Neural progenitor cell (in vitro differentiated cells): ENCODE measurements at regions not wholly inside any gene's neighbourhood (a gene's known extent, or its start where the extent isn't known, plus 50 kb on each side); places are given as distances from the start of the nearest gene placed in this dataset.
A peak's percentile ranks its signal among the peaks of the same experiment; 100 is the strongest.
"Not testable (repeated sequence)": the region's sequence is repeated elsewhere in the genome, so short reads cannot be mapped to it uniquely, and the experiment has no call there.

Experiments used
- DNase-seq: peaks from one replicate; pipeline ENCODE4 v3.0.0-alpha.2; 2016; ENCODE audit warnings: low spot score
- H2AFZ ChIP-seq: fragments of 200-600 bp; sonication (generic); replicated peaks from 2 replicates; pipeline ENCODE4 v1.6.1; 2016; ENCODE audit warnings: antibody characterized with exemption
- H3F3A ChIP-seq: fragments of 200-600 bp; sonication (generic); 2 replicates; pipeline ENCODE4 v1.6.1; 2016; ENCODE audit warnings: antibody characterized with exemption, low read depth
- H3K27ac ChIP-seq: fragments of 200-600 bp; sonication (generic); 2 replicates; pipeline ENCODE4 v1.5.1; 2016; ENCODE audit warnings: mild to moderate bottlenecking
- H3K27me3 ChIP-seq: fragments of 200-600 bp; sonication (generic); 2 replicates; pipeline ENCODE4 v1.6.1; 2016; ENCODE audit warnings: mild to moderate bottlenecking, moderate library complexity
- H3K36me3 ChIP-seq: fragments of 200-600 bp; sonication (generic); 2 replicates; pipeline ENCODE4 v1.5.1; 2016
- H3K4me1 ChIP-seq: fragments of 200-600 bp; sonication (generic); 2 replicates; pipeline ENCODE4 v1.6.1; 2016; ENCODE audit warnings: mixed run types
- H3K4me2 ChIP-seq: fragments of 200-600 bp; sonication (generic); 2 replicates; pipeline ENCODE4 v1.6.1; 2016
- H3K4me3 ChIP-seq: fragments of 200-600 bp; sonication (generic); 2 replicates; pipeline ENCODE4 v1.5.1; 2016
- H3K79me2 ChIP-seq: fragments of 200-600 bp; sonication (generic); 2 replicates; pipeline ENCODE4 v1.6.1; 2016; ENCODE audit warnings: low read depth
- H3K9ac ChIP-seq: fragments of 200-600 bp; sonication (generic); 2 replicates; pipeline ENCODE4 v1.6.1; 2016
- H3K9me3 ChIP-seq: fragments of 200-600 bp; sonication (generic); 2 replicates; pipeline ENCODE4 v1.5.1; 2016; ENCODE audit warnings: low read depth
- H4K20me1 ChIP-seq: fragments of 200-600 bp; sonication (generic); 2 replicates; pipeline ENCODE4 v1.6.1; 2016; ENCODE audit warnings: low read depth
- H3K27ac Mint-ChIP-seq: 3 replicates; pipeline ENCODE4 v1.8.0; 2021; ENCODE audit warnings: mixed read lengths
- H3K27me3 Mint-ChIP-seq: 2 replicates; pipeline ENCODE4 v1.8.0; 2022; ENCODE audit warnings: low read depth, mild to moderate bottlenecking, inconsistent platforms, moderate library complexity, mixed read lengths; ENCODE audit not compliant: insufficient read depth
- H3K36me3 Mint-ChIP-seq: 3 replicates; pipeline ENCODE4 v1.8.0; 2021; ENCODE audit warnings: mixed read lengths
- H3K4me1 Mint-ChIP-seq: 3 replicates; pipeline ENCODE4 v1.8.0; 2021; ENCODE audit warnings: mixed read lengths
- H3K4me3 Mint-ChIP-seq: 3 replicates; pipeline ENCODE4 v1.8.0; 2021; ENCODE audit warnings: mild to moderate bottlenecking, moderate library complexity, mixed read lengths
- H3K9me3 Mint-ChIP-seq: 3 replicates; pipeline ENCODE4 v1.8.0; 2020; ENCODE audit warnings: mixed read lengths
- EZH2 ChIP-seq: fragments of 200-600 bp; sonication (generic); IDR thresholded peaks from 2 replicates; pipeline ENCODE4 v1.6.1; 2017; ENCODE audit warnings: antibody characterized with exemption, mild to moderate bottlenecking, moderate library complexity
- EZH2phosphoT487 ChIP-seq: fragments of 200-600 bp; sonication (generic); IDR thresholded peaks from 2 replicates; pipeline ENCODE4 v1.6.1; 2017; ENCODE audit warnings: antibody characterized with exemption
- TF ChIP-seq, protein P1 (sequence below): fragments of 200-600 bp; sonication (generic); IDR thresholded peaks from 2 replicates; pipeline ENCODE4 v1.5.1; 2017; ENCODE audit warnings: antibody characterized with exemption, mild to moderate bottlenecking

DNA sequence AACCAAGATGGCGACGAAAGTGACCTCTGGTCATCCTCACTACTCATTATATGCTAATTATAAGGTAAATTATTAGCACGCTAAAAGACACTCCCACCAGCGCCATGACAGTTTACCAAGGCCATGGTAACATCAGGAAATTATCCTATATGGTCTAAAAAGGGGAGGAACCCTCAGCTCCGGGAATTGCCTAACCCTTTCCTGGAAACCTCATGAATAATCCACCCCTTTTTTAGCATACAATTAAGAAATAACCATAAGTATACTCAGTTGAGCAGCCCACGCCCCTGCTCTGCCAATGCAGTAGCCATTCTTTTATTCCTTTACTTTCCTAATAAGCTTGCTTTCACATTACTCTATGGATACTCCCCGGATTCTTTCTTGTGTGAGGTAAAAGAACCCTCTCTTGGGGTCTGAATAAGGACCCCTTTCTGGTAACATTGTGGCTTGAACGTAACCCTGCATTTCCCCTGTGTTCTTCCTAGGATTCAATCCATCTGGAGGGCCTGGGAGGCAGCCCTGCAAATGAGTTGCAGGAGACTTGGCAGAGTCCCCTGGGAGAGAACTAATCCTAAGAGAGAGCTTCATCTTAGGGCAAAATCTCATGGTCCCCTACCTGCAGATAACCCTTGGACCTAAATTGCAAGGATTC lies 225.6 kb upstream of the JARID2 start:
- H3K36me3 Mint-ChIP-seq, result no peaks in the 10 kb centered on the region
- peaks cover 3% of the 10 kb centered on the region for H3K27me3 Mint-ChIP-seq
- Histone ChIP-seq H2AFZ (no peak overlapping the region), H3K9ac (no peak overlapping the region), H3K27ac (no peak overlapping the region), H3K4me2 (no peak overlapping the region), H3K4me3 (no peak overlapping the region), H3K36me3 (no peaks in the 10 kb centered on the region), H3K27me3 (no peaks in the 10 kb centered on the region), H3K79me2 (no peaks in the 10 kb centered on the region), H3K9me3 (no peaks in the 10 kb centered on the region), H3K4me1 (peaks cover 30% of the 10 kb centered on the region), H3F3A (peaks cover 41% of the 10 kb centered on the region), H4K20me1 (no peaks in the 10 kb centered on the region)
- H3K4me3 Mint-ChIP-seq, result no peak overlapping the region
- H3K4me1 Mint-ChIP-seq, result peaks cover 27% of the 10 kb centered on the region
- TF ChIP-seq EZH2 (no peak), EZH2phosphoT487 (no peak)
- TF ChIP-seq, protein P1, sequence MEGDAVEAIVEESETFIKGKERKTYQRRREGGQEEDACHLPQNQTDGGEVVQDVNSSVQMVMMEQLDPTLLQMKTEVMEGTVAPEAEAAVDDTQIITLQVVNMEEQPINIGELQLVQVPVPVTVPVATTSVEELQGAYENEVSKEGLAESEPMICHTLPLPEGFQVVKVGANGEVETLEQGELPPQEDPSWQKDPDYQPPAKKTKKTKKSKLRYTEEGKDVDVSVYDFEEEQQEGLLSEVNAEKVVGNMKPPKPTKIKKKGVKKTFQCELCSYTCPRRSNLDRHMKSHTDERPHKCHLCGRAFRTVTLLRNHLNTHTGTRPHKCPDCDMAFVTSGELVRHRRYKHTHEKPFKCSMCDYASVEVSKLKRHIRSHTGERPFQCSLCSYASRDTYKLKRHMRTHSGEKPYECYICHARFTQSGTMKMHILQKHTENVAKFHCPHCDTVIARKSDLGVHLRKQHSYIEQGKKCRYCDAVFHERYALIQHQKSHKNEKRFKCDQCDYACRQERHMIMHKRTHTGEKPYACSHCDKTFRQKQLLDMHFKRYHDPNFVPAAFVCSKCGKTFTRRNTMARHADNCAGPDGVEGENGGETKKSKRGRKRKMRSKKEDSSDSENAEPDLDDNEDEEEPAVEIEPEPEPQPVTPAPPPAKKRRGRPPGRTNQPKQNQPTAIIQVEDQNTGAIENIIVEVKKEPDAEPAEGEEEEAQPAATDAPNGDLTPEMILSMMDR, result no peak
- H3K9me3 Mint-ChIP-seq, result peaks cover 5% of the 10 kb centered on the region
- H3K27ac Mint-ChIP-seq, result no peak overlapping the region
- DNase-seq, result no peak

DNA sequence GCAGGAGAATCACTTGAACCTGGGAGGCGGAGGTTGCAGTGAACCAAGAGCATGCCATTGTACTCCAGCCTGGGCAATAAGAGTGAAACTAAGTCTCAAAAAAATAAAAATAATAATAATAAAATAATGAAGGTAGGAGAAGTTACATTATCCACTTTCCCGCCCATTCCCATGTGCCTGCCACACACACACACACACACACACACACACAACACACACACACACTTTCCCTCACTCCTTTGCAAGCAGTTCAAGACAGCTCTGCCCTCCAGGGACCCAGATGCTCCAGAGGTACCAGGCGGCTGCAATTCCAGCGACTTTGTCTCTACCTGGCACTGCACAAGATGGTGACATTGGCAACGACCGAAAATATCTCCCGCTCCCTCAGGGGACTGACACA lies 224.8 kb upstream of the JARID2 start:
- DNase-seq, result no peak
- H3K4me1 Mint-ChIP-seq, result peaks cover 27% of the 10 kb centered on the region
- no peaks in the 10 kb centered on the region for H3K79me2 ChIP-seq
- H2AFZ ChIP-seq, result no peak overlapping the region
- H3K4me3 Mint-ChIP-seq, result no peak overlapping the region
- peaks cover 5% of the 10 kb centered on the region for H3K9me3 Mint-ChIP-seq
- no peak overlapping the region for H3K9ac ChIP-seq
- no peak overlapping the region for H3K4me2 ChIP-seq
- H3K27ac ChIP-seq, result no peak overlapping the region
- H3K27me3 Mint-ChIP-seq, result peaks cover 3% of the 10 kb centered on the region
- peaks cover 30% of the 10 kb centered on the region for H3K4me1 ChIP-seq
- H4K20me1 ChIP-seq, result no peaks in the 10 kb centered on the region
- H3K9me3 ChIP-seq, result no peaks in the 10 kb centered on the region
- H3K36me3 ChIP-seq, result no peaks in the 10 kb centered on the region
- no peaks in the 10 kb centered on the region for H3K36me3 Mint-ChIP-seq
- H3K27me3 ChIP-seq, result no peaks in the 10 kb centered on the region
- H3K27ac Mint-ChIP-seq, result peak overlapping the region; percentile 89
- no peak overlapping the region for H3K4me3 ChIP-seq
- TF ChIP-seq EZH2 (no peak), EZH2phosphoT487 (no peak)
- TF ChIP-seq, protein P1, result no peak
- peaks cover 41% of the 10 kb centered on the region for H3F3A ChIP-seq

DNA sequence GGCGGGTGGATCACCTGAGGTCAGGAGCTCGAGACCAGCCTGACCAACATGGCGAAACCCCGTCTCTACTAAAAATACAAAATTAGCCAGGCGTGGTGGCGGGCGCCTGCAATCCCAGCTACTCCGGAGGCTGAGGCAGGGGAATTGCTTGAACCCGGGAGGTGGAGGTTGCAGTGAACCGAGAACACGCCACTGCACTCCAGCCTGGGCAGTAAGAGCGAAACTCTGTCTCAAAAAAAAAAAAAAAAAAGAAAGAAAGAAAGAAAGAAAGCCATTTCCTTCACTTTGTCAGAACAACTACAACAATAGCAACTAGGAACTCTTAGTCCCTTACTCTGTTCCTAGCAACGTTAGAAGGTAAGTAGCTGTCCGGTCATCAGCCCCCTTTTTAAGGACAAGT lies 222.9 kb upstream of the JARID2 start:
- not testable (repeated sequence) for DNase-seq, H2AFZ ChIP-seq, H3K36me3 ChIP-seq, H4K20me1 ChIP-seq, H3K79me2 ChIP-seq, H3K27me3 Mint-ChIP-seq, H3K4me3 ChIP-seq, H3K4me2 ChIP-seq, H3K9ac ChIP-seq, H3K27ac Mint-ChIP-seq, H3K27ac ChIP-seq, H3K36me3 Mint-ChIP-seq, H3K27me3 ChIP-seq, H3K9me3 Mint-ChIP-seq, H3K9me3 ChIP-seq
- H3K4me1 ChIP-seq, result peaks cover 16% of the 10 kb centered on the region
- Mint-ChIP-seq H3K4me1 (peaks cover 16% of the 10 kb centered on the region), H3K4me3 (peak overlapping the region; percentile 58)
- H3F3A ChIP-seq, result peaks cover 25% of the 10 kb centered on the region

DNA sequence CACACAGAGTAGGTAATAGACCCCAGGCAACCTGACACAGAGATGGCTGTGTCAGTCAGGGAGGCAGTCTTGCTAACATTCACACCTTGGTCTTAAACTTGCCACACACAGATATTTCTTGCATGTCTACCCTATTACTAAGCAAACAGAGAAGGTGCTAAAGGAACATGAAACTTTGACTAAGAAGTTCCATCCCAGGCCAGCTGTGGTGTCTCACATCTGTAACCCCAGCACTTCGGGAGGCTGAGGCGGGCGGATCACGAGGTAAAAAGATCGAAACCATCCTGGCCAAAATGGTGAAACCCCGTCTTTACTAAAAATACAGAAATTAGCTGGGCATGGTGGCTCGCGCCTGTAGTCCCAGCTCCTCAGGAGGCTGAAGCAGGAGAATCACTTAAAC lies 222.4 kb upstream of the JARID2 start:
- H3K27me3 Mint-ChIP-seq, result peaks cover 4% of the 10 kb centered on the region
- no peak overlapping the region for H3K27ac ChIP-seq
- H3K79me2 ChIP-seq, result no peaks in the 10 kb centered on the region
- no peak overlapping the region for H3K9ac ChIP-seq
- H3K9me3 Mint-ChIP-seq, result peaks cover 5% of the 10 kb centered on the region
- peaks cover 12% of the 10 kb centered on the region for H3K4me1 ChIP-seq
- H3K4me3 ChIP-seq, result no peak overlapping the region
- no peaks in the 10 kb centered on the region for H3K36me3 Mint-ChIP-seq
- H3F3A ChIP-seq, result peaks cover 20% of the 10 kb centered on the region
- H3K27ac Mint-ChIP-seq, result no peak overlapping the region
- peak overlapping the region; percentile 58 for H3K4me3 Mint-ChIP-seq
- no peaks in the 10 kb centered on the region for H3K9me3 ChIP-seq
- no peaks in the 10 kb centered on the region for H3K27me3 ChIP-seq
- no peak for TF ChIP-seq EZH2phosphoT487
- TF ChIP-seq EZH2, result no peak
- TF ChIP-seq, protein P1, result no peak
- H2AFZ ChIP-seq, result no peak overlapping the region
- H4K20me1 ChIP-seq, result no peaks in the 10 kb centered on the region
- DNase-seq, result no peak
- no peaks in the 10 kb centered on the region for H3K36me3 ChIP-seq
- H3K4me1 Mint-ChIP-seq, result peaks cover 16% of the 10 kb centered on the region
- H3K4me2 ChIP-seq, result no peak overlapping the region
